Upper lobe of left lung (tissue), 4 donors: ENCODE measurements at regions not wholly inside any gene's neighbourhood (a gene's known extent, or its start where the extent isn't known, plus 50 kb on each side); places are given as distances from the start of the nearest gene placed in this dataset.

Experiments used
- EP300 ChIP-seq, 4 donors: sonication (generic); formaldehyde crosslinking; IDR thresholded peaks; one replicate each; pipeline ENCODE4 v1.5.1; 2017; ENCODE audit warnings: antibody characterized with exemption in 4 of 4, control low read depth in 2 of 4
- POLR2A ChIP-seq, 4 donors: fragments of 450-650 bp; IDR thresholded peaks; one replicate each; pipeline ENCODE4 v1.5.1; 2016 to 2017; ENCODE audit warnings: antibody characterized with exemption in 4 of 4, mild to moderate bottlenecking in 2 of 4
- POLR2AphosphoS5 ChIP-seq, 2 donors: sonication (generic); formaldehyde crosslinking; IDR thresholded peaks; one replicate each; pipeline ENCODE4 v1.5.1; 2017; ENCODE audit warnings: antibody characterized with exemption in 2 of 2
- TF ChIP-seq, protein P1 (sequence below), 6 experiments: fragments of 450-650 bp in 4 of 6; fragments of 200-600 bp in 2 of 6; sonication (generic) in 2 of 6; IDR thresholded peaks; one replicate each; pipeline ENCODE4 v1.5.1; 2016 to 2019; ENCODE audit warnings: antibody characterized with exemption in 6 of 6

- TF ChIP-seq, protein P1, sequence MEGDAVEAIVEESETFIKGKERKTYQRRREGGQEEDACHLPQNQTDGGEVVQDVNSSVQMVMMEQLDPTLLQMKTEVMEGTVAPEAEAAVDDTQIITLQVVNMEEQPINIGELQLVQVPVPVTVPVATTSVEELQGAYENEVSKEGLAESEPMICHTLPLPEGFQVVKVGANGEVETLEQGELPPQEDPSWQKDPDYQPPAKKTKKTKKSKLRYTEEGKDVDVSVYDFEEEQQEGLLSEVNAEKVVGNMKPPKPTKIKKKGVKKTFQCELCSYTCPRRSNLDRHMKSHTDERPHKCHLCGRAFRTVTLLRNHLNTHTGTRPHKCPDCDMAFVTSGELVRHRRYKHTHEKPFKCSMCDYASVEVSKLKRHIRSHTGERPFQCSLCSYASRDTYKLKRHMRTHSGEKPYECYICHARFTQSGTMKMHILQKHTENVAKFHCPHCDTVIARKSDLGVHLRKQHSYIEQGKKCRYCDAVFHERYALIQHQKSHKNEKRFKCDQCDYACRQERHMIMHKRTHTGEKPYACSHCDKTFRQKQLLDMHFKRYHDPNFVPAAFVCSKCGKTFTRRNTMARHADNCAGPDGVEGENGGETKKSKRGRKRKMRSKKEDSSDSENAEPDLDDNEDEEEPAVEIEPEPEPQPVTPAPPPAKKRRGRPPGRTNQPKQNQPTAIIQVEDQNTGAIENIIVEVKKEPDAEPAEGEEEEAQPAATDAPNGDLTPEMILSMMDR (IDR thresholded peaks at IDR 0.05), result no peak
- TF ChIP-seq POLR2A (IDR thresholded peaks at IDR 0.05), result no peak
- no peak for TF ChIP-seq POLR2AphosphoS5 (IDR thresholded peaks at IDR 0.05)
- TF ChIP-seq EP300 (IDR thresholded peaks at IDR 0.05), result no peak
These were observed 70.1 kb downstream of the NABP1 start for GRCh38 chr2:191748059-191748461.
